ENCODE measurements at regions not wholly inside any gene's neighbourhood (a gene's known extent, or its start where the extent isn't known, plus 50 kb on each side); places are given as distances from the start of the nearest gene placed in this dataset.

- TF ChIP-seq, protein P1, sequence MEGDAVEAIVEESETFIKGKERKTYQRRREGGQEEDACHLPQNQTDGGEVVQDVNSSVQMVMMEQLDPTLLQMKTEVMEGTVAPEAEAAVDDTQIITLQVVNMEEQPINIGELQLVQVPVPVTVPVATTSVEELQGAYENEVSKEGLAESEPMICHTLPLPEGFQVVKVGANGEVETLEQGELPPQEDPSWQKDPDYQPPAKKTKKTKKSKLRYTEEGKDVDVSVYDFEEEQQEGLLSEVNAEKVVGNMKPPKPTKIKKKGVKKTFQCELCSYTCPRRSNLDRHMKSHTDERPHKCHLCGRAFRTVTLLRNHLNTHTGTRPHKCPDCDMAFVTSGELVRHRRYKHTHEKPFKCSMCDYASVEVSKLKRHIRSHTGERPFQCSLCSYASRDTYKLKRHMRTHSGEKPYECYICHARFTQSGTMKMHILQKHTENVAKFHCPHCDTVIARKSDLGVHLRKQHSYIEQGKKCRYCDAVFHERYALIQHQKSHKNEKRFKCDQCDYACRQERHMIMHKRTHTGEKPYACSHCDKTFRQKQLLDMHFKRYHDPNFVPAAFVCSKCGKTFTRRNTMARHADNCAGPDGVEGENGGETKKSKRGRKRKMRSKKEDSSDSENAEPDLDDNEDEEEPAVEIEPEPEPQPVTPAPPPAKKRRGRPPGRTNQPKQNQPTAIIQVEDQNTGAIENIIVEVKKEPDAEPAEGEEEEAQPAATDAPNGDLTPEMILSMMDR (IDR thresholded peaks at IDR 0.05; ENCODE audit: insufficient read depth, low read length, severe bottlenecking), result no peak
- no peak for FAIRE-seq
- DNase-seq (ENCODE audit: low read depth), result no peak
- Histone ChIP-seq H3K4me3 (ENCODE audit: low read depth, low read length) (no peak overlapping the region), H3K36me3 (ENCODE audit: control insufficient read depth, insufficient read depth, low read length) (no peaks in the 10 kb centered on the region), H3K27me3 (ENCODE audit: control insufficient read depth, insufficient read depth, low read length) (no peaks in the 10 kb centered on the region)
Observed at GRCh38 chr3:34185301-34185700, 386.9 kb downstream of the PDCD6IP start.

GRCh38 chr3:34189133-34189532, 390.7 kb downstream of the PDCD6IP start:
- no peak for DNase-seq (ENCODE audit: low read depth)
- FAIRE-seq, result no peak
- Histone ChIP-seq H3K36me3 (ENCODE audit: control insufficient read depth, insufficient read depth, low read length) (no peaks in the 10 kb centered on the region), H3K27me3 (ENCODE audit: control insufficient read depth, insufficient read depth, low read length) (no peaks in the 10 kb centered on the region), H3K4me3 (ENCODE audit: low read depth, low read length) (no peak overlapping the region)
- TF ChIP-seq, protein P1 (IDR thresholded peaks at IDR 0.05; ENCODE audit: insufficient read depth, low read length, severe bottlenecking), result no peak

GRCh38 chr3:34196914-34197313, 398.5 kb downstream of the PDCD6IP start:
- TF ChIP-seq, protein P1 (IDR thresholded peaks at IDR 0.05; ENCODE audit: insufficient read depth, low read length, severe bottlenecking), result no peak
- Histone ChIP-seq H3K36me3 (ENCODE audit: control insufficient read depth, insufficient read depth, low read length) (no peaks in the 10 kb centered on the region), H3K4me3 (ENCODE audit: low read depth, low read length) (no peak overlapping the region), H3K27me3 (ENCODE audit: control insufficient read depth, insufficient read depth, low read length) (no peaks in the 10 kb centered on the region)
- DNase-seq (ENCODE audit: low read depth) (no peak), FAIRE-seq (no peak)

GRCh38 chr3:34198309-34198708, 399.9 kb downstream of the PDCD6IP start:
- Histone ChIP-seq H3K4me3 (ENCODE audit: low read depth, low read length) (no peak overlapping the region), H3K27me3 (ENCODE audit: control insufficient read depth, insufficient read depth, low read length) (no peaks in the 10 kb centered on the region), H3K36me3 (ENCODE audit: control insufficient read depth, insufficient read depth, low read length) (no peaks in the 10 kb centered on the region)
- DNase-seq (ENCODE audit: low read depth), result no peak
- FAIRE-seq, result no peak
- TF ChIP-seq, protein P1 (IDR thresholded peaks at IDR 0.05; ENCODE audit: insufficient read depth, low read length, severe bottlenecking), result no peak

DNA sequence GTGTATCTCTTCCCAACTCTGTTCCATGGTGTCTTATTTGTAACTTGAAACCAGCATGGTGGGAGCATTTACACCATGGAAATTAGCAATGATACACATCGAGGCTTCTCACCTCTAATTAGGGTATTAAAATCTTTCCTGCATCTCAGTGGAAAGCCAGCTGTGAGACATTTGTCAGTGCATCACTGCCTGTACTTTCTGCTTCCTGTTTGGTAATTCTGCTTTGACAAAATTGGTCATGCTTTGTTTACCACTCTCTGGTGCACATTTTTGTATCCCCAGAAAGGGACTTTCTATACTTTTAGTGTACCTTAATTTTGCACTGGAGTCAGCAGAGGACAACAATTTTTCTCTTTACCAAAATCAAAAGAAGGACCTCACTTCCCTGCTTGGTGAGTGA, 402.1 kb downstream of the PDCD6IP start:
- FAIRE-seq (no peak), DNase-seq (ENCODE audit: low read depth) (no peak)
- Histone ChIP-seq H3K27me3 (ENCODE audit: control insufficient read depth, insufficient read depth, low read length) (no peaks in the 10 kb centered on the region), H3K4me3 (ENCODE audit: low read depth, low read length) (no peak overlapping the region), H3K36me3 (ENCODE audit: control insufficient read depth, insufficient read depth, low read length) (no peaks in the 10 kb centered on the region)
- TF ChIP-seq, protein P1 (IDR thresholded peaks at IDR 0.05; ENCODE audit: insufficient read depth, low read length, severe bottlenecking), result no peak

- FAIRE-seq, result no peak
- H3K36me3 ChIP-seq (ENCODE audit: control insufficient read depth, insufficient read depth, low read length), result no peaks in the 10 kb centered on the region
- no peaks in the 10 kb centered on the region for H3K27me3 ChIP-seq (ENCODE audit: control insufficient read depth, insufficient read depth, low read length)
- DNase-seq (ENCODE audit: low read depth), result no peak
- H3K4me3 ChIP-seq (ENCODE audit: low read depth, low read length), result no peak overlapping the region
- TF ChIP-seq, protein P1 (IDR thresholded peaks at IDR 0.05; ENCODE audit: insufficient read depth, low read length, severe bottlenecking), result no peak
Observed at GRCh38 chr3:34202975-34203374, 404.5 kb downstream of the PDCD6IP start.
